HEK293 (cell line): ENCODE measurements at regions not wholly inside any gene's neighbourhood (a gene's known extent, or its start where the extent isn't known, plus 50 kb on each side); places are given as distances from the start of the nearest gene placed in this dataset.

Experiments used
- HOXA7 ChIP-seq: sonication (generic); formaldehyde crosslinking; IDR thresholded peaks from 2 replicates; pipeline ENCODE4 v1.8.1; 2022; ENCODE audit warnings: missing genetic modification reagents, borderline replicate concordance
- MEIS1 ChIP-seq: sonication (generic); formaldehyde crosslinking; IDR thresholded peaks from 2 replicates; pipeline ENCODE4 v1.8.1; 2022; ENCODE audit warnings: missing genetic modification reagents, mild to moderate bottlenecking, borderline replicate concordance
- ZBTB11 ChIP-seq: fragments of 450-650 bp; formaldehyde crosslinking; conservative IDR thresholded peaks from 2 replicates; pipeline ENCODE4 v1.5.1; 2016; ENCODE audit warnings: low read depth, missing biosample characterization, missing genetic modification characterization
- ZBTB20 ChIP-seq: fragments of 450-650 bp; formaldehyde crosslinking; IDR thresholded peaks from 2 replicates; pipeline ENCODE4 v1.5.1; 2016; ENCODE audit warnings: missing biosample characterization, missing genetic modification characterization
- ZNF169 ChIP-seq: fragments of 450-650 bp; formaldehyde crosslinking; IDR thresholded peaks from 2 replicates; pipeline ENCODE4 v1.5.1; 2016; ENCODE audit warnings: missing biosample characterization, missing genetic modification characterization
- ZNF350 ChIP-seq: fragments of 450-650 bp; formaldehyde crosslinking; IDR thresholded peaks from 2 replicates; pipeline ENCODE4 v1.5.0; 2017; ENCODE audit warnings: missing biosample characterization, mild to moderate bottlenecking, missing genetic modification characterization
- ZNF366 ChIP-seq: fragments of 450-650 bp; formaldehyde crosslinking; conservative IDR thresholded peaks from 2 replicates; pipeline ENCODE4 v1.5.1; 2016; ENCODE audit warnings: missing biosample characterization, missing genetic modification characterization
- ZNF530 ChIP-seq: fragments of 450-650 bp; formaldehyde crosslinking; IDR thresholded peaks from 2 replicates; pipeline ENCODE4 v1.5.1; 2016; ENCODE audit warnings: low read depth, missing biosample characterization, missing genetic modification characterization

- TF ChIP-seq HOXA7 (CRISPR knock-in tag) (no peak), MEIS1 (CRISPR knock-in tag) (no peak), ZNF366 (tag by site-specific recombination) (no peak), ZNF350 (no peak), ZBTB20 (tag by site-specific recombination) (no peak), ZBTB11 (tag by site-specific recombination) (no peak), ZNF169 (no peak), ZNF530 (tag by site-specific recombination) (no peak)
These were observed 178.9 kb upstream of the DYRK2 start for GRCh38 chr12:67469666-67470065.
